ENCODE measurements at regions not wholly inside any gene's neighbourhood (a gene's known extent, or its start where the extent isn't known, plus 50 kb on each side); places are given as distances from the start of the nearest gene placed in this dataset.

GRCh38 chr9:108617676-108618075, 238.1 kb downstream of the ACTL7B start:
- no peak for DNase-seq
- no peak overlapping the region for H4K8ac ChIP-seq (replicated peaks; ENCODE audit: insufficient read length, low read depth, low read length)
- H3K79me2 ChIP-seq (ENCODE audit: insufficient read depth, low read length): no peaks in the 10 kb centered on the region
- H3K9me3 ChIP-seq (ENCODE audit: control insufficient read depth, low read depth, low read length): no peaks in the 10 kb centered on the region
- no peak overlapping the region for H3K4me3 Mint-ChIP-seq
- H3K27ac Mint-ChIP-seq: no peak overlapping the region; a peak in 1 of 7 replicates
- no peak overlapping the region for H3K4me2 ChIP-seq (ENCODE audit: insufficient read depth, insufficient read length, low read length)
- no peak overlapping the region for H2BK5ac ChIP-seq (ENCODE audit: insufficient read length, low read length)
- no peak overlapping the region for H2AFZ ChIP-seq (ENCODE audit: low read length)
- H3K9me3 Mint-ChIP-seq: no peaks in the 10 kb centered on the region
- no peaks in the 10 kb centered on the region for H3K4me1 Mint-ChIP-seq
- no peak overlapping the region for H4K5ac ChIP-seq (ENCODE audit: insufficient read length, low read depth, low read length)
- H3K4me1 ChIP-seq (ENCODE audit: insufficient read depth, low read length): no peaks in the 10 kb centered on the region
- no peak overlapping the region for H3K56ac ChIP-seq (ENCODE audit: insufficient read length, low read depth, low read length)
- H3K23ac ChIP-seq (ENCODE audit: insufficient read length, low read depth, low read length): no peak overlapping the region
- TF ChIP-seq, protein P1, sequence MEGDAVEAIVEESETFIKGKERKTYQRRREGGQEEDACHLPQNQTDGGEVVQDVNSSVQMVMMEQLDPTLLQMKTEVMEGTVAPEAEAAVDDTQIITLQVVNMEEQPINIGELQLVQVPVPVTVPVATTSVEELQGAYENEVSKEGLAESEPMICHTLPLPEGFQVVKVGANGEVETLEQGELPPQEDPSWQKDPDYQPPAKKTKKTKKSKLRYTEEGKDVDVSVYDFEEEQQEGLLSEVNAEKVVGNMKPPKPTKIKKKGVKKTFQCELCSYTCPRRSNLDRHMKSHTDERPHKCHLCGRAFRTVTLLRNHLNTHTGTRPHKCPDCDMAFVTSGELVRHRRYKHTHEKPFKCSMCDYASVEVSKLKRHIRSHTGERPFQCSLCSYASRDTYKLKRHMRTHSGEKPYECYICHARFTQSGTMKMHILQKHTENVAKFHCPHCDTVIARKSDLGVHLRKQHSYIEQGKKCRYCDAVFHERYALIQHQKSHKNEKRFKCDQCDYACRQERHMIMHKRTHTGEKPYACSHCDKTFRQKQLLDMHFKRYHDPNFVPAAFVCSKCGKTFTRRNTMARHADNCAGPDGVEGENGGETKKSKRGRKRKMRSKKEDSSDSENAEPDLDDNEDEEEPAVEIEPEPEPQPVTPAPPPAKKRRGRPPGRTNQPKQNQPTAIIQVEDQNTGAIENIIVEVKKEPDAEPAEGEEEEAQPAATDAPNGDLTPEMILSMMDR (conservative IDR thresholded peaks at IDR 0.05): no peak
- H2BK120ac ChIP-seq (ENCODE audit: low read depth, low read length, poor library complexity, severe bottlenecking): no peak overlapping the region
- H3K4ac ChIP-seq (ENCODE audit: low read depth, low read length): no peak overlapping the region
- H3K27me3 Mint-ChIP-seq (ENCODE audit: low read depth): peaks cover 3% of the 10 kb centered on the region; the same call in 1 of the 2 replicates
- H3K27me3 ChIP-seq (ENCODE audit: insufficient read depth, low read length): no peaks in the 10 kb centered on the region
- no peak overlapping the region for H2BK20ac ChIP-seq (ENCODE audit: low read depth, low read length, poor library complexity, severe bottlenecking)
- no peak overlapping the region for H3T11ph ChIP-seq (ENCODE audit: low read length)
- H2AK5ac ChIP-seq (ENCODE audit: insufficient read length, low read length): no peak overlapping the region
- no peak overlapping the region for H3K14ac ChIP-seq (ENCODE audit: insufficient read depth, low read length)
- no peaks in the 10 kb centered on the region for H4K20me1 ChIP-seq (ENCODE audit: control insufficient read depth, insufficient read depth, insufficient read length)
- no peak overlapping the region for H2BK15ac ChIP-seq (ENCODE audit: low read depth, low read length)
- H3K23me2 ChIP-seq (ENCODE audit: insufficient read length, low read depth, low read length, poor library complexity, severe bottlenecking): no peaks in the 10 kb centered on the region
- no peak overlapping the region for H4K91ac ChIP-seq (ENCODE audit: insufficient read length, low read depth, low read length)
- H3K36me3 Mint-ChIP-seq (ENCODE audit: insufficient read depth in 1 of 3, low read depth in 3 of 3): no peaks in the 10 kb centered on the region
- H3K18ac ChIP-seq (ENCODE audit: insufficient read length, low read depth, low read length): no peak overlapping the region
- H3K9ac ChIP-seq (ENCODE audit: extremely low read depth, insufficient read length, low read length): no peak overlapping the region
- no peak overlapping the region for H3K27ac ChIP-seq (ENCODE audit: insufficient read length, low read depth, low read length)
- H2BK12ac ChIP-seq (ENCODE audit: insufficient read length, low read depth, low read length): no peak overlapping the region
- H3K79me1 ChIP-seq (ENCODE audit: insufficient read depth, low read depth, low read length, poor library complexity, severe bottlenecking): no peaks in the 10 kb centered on the region
